ENCODE measurements at regions not wholly inside any gene's neighbourhood (a gene's known extent, or its start where the extent isn't known, plus 50 kb on each side); places are given as distances from the start of the nearest gene placed in this dataset.
A peak's percentile ranks its signal among the peaks of the same experiment; 100 is the strongest.
"Not testable (repeated sequence)": the region's sequence is repeated elsewhere in the genome, so short reads cannot be mapped to it uniquely, and the experiment has no call there.

- no peak for DNase-seq
- TF ChIP-seq GATA1 (IDR thresholded peaks at IDR 0.05; ENCODE audit: low read depth, low read length) (no peak), POLR2A (IDR thresholded peaks at IDR 0.05; ENCODE audit: low read length) (no peak)
Observed at GRCh38 chr4:169852481-169852880, 94.7 kb upstream of the HPF1 start.

- no peak for TF ChIP-seq POLR2A (IDR thresholded peaks at IDR 0.05; ENCODE audit: low read length)
- no peak for TF ChIP-seq GATA1 (IDR thresholded peaks at IDR 0.05; ENCODE audit: low read depth, low read length)
- DNase-seq: no peak
Observed at GRCh38 chr4:169851750-169852149, 94.0 kb upstream of the HPF1 start.

GRCh38 chr4:169849456-169849855 is 91.7 kb upstream of the HPF1 start:
- no peak for DNase-seq

GRCh38 chr4:169848018-169848417 is 90.3 kb upstream of the HPF1 start:
- DNase-seq: no peak
- TF ChIP-seq POLR2A (IDR thresholded peaks at IDR 0.05; ENCODE audit: low read length) (no peak), GATA1 (IDR thresholded peaks at IDR 0.05; ENCODE audit: low read depth, low read length) (no peak)

More at GRCh38 chr4:169849456-169849855, 91.7 kb upstream of the HPF1 start:
- TF ChIP-seq GATA1 (IDR thresholded peaks at IDR 0.05; ENCODE audit: low read depth, low read length) (no peak), POLR2A (IDR thresholded peaks at IDR 0.05; ENCODE audit: low read length) (no peak)

- TF ChIP-seq POLR2A (IDR thresholded peaks at IDR 0.05; ENCODE audit: low read length) (no peak), GATA1 (IDR thresholded peaks at IDR 0.05; ENCODE audit: low read depth, low read length) (no peak)
- no peak for DNase-seq
Observed at GRCh38 chr4:169847171-169847570, 89.4 kb upstream of the HPF1 start.

- DNase-seq: no peak
Observed at GRCh38 chr4:169846396-169846795, 88.7 kb upstream of the HPF1 start.

GRCh38 chr4:169841776-169842175 is 84.0 kb upstream of the HPF1 start:
- no peak for DNase-seq
- TF ChIP-seq GATA1 (IDR thresholded peaks at IDR 0.05; ENCODE audit: low read depth, low read length) (no peak), POLR2A (IDR thresholded peaks at IDR 0.05; ENCODE audit: low read length) (no peak)

More at GRCh38 chr4:169846396-169846795, 88.7 kb upstream of the HPF1 start:
- no peak for TF ChIP-seq GATA1 (IDR thresholded peaks at IDR 0.05; ENCODE audit: low read depth, low read length)
- TF ChIP-seq POLR2A (IDR thresholded peaks at IDR 0.05; ENCODE audit: low read length): no peak

GRCh38 chr4:169840554-169840953 is 82.8 kb upstream of the HPF1 start:
- DNase-seq: no peak
- TF ChIP-seq POLR2A (IDR thresholded peaks at IDR 0.05; ENCODE audit: low read length) (no peak), GATA1 (IDR thresholded peaks at IDR 0.05; ENCODE audit: low read depth, low read length) (no peak)

- DNase-seq: not testable (repeated sequence)
Observed at GRCh38 chr4:169828329-169828728, 70.6 kb upstream of the HPF1 start.

GRCh38 chr4:169826634-169827187 is 69.0 kb upstream of the HPF1 start:
- TF ChIP-seq POLR2A (IDR thresholded peaks at IDR 0.05; ENCODE audit: low read length): no peak
- TF ChIP-seq GATA1 (IDR thresholded peaks at IDR 0.05; ENCODE audit: low read depth, low read length): no peak
- no peak for DNase-seq

- DNase-seq: peak; percentile 74 to 81
- no peak for TF ChIP-seq POLR2A (IDR thresholded peaks at IDR 0.05; ENCODE audit: low read length)
- no peak for TF ChIP-seq GATA1 (IDR thresholded peaks at IDR 0.05; ENCODE audit: low read depth, low read length)
Observed at GRCh38 chr4:169823685-169824084, 65.9 kb upstream of the HPF1 start.

GRCh38 chr4:169821402-169821801 is 63.7 kb upstream of the HPF1 start:
- DNase-seq: no peak

GRCh38 chr4:169818063-169818679 is 60.4 kb upstream of the HPF1 start:
- DNase-seq: no peak
- TF ChIP-seq GATA1 (IDR thresholded peaks at IDR 0.05; ENCODE audit: low read depth, low read length) (no peak), POLR2A (IDR thresholded peaks at IDR 0.05; ENCODE audit: low read length) (no peak)

More at GRCh38 chr4:169821402-169821801, 63.7 kb upstream of the HPF1 start:
- TF ChIP-seq GATA1 (IDR thresholded peaks at IDR 0.05; ENCODE audit: low read depth, low read length): no peak

GRCh38 chr4:169815606-169816005 is 57.9 kb upstream of the HPF1 start:
- DNase-seq: no peak

GRCh38 chr4:169811476-169811875 is 53.7 kb upstream of the HPF1 start:
- peak in 1 of 2 experiments; percentile 18 for DNase-seq
- TF ChIP-seq POLR2A (IDR thresholded peaks at IDR 0.05; ENCODE audit: low read length) (no peak), GATA1 (IDR thresholded peaks at IDR 0.05; ENCODE audit: low read depth, low read length) (no peak)

More at GRCh38 chr4:169815606-169816005, 57.9 kb upstream of the HPF1 start:
- TF ChIP-seq GATA1 (IDR thresholded peaks at IDR 0.05; ENCODE audit: low read depth, low read length) (no peak), POLR2A (IDR thresholded peaks at IDR 0.05; ENCODE audit: low read length) (no peak)

Measured in erythroblast (primary cell).